ENCODE measurements at regions not wholly inside any gene's neighbourhood (a gene's known extent, or its start where the extent isn't known, plus 50 kb on each side); places are given as distances from the start of the nearest gene placed in this dataset.
"Not testable (repeated sequence)": the region's sequence is repeated elsewhere in the genome, so short reads cannot be mapped to it uniquely, and the experiment has no call there.

- no peak overlapping the region for H3K27ac ChIP-seq
- no peak for TF ChIP-seq CTCF (conservative IDR thresholded peaks at IDR 0.05)
These were observed 156.2 kb upstream of the FOXK1 start for GRCh38 chr7:4525884-4526283.

GRCh38 chr7:4527988-4528636 is 154.0 kb upstream of the FOXK1 start:
- no peak overlapping the region for H3K27ac ChIP-seq
- no peak for TF ChIP-seq CTCF (conservative IDR thresholded peaks at IDR 0.05)

GRCh38 chr7:4531236-4531635 is 150.9 kb upstream of the FOXK1 start:
- H3K27ac ChIP-seq, result no peak overlapping the region

GRCh38 chr7:4533339-4533738 is 148.8 kb upstream of the FOXK1 start:
- H3K27ac ChIP-seq, result not testable (repeated sequence)

More at GRCh38 chr7:4531236-4531635, 150.9 kb upstream of the FOXK1 start:
- TF ChIP-seq CTCF (conservative IDR thresholded peaks at IDR 0.05), result no peak

GRCh38 chr7:4549681-4550080 is 132.4 kb upstream of the FOXK1 start:
- H3K27ac ChIP-seq, result peak overlapping the region; percentile 38
- TF ChIP-seq CTCF (conservative IDR thresholded peaks at IDR 0.05), result no peak

- peak overlapping the region; percentile 38 for H3K27ac ChIP-seq
- no peak for TF ChIP-seq CTCF (conservative IDR thresholded peaks at IDR 0.05)
These were observed 132.0 kb upstream of the FOXK1 start for GRCh38 chr7:4550117-4550516.

- H3K27ac ChIP-seq, result no peak overlapping the region
These were observed 129.1 kb upstream of the FOXK1 start for GRCh38 chr7:4552985-4553384.

More at GRCh38 chr7:4552985-4553384, 129.1 kb upstream of the FOXK1 start:
- TF ChIP-seq CTCF (conservative IDR thresholded peaks at IDR 0.05), result no peak
